ENCODE measurements at regions not wholly inside any gene's neighbourhood (a gene's known extent, or its start where the extent isn't known, plus 50 kb on each side); places are given as distances from the start of the nearest gene placed in this dataset.

- TF ChIP-seq REST (IDR thresholded peaks at IDR 0.05; ENCODE audit: low read depth, low read length) (no peak), POLR2A (IDR thresholded peaks at IDR 0.05; ENCODE audit: low read depth, low read length) (no peak), NR2C2 (IDR thresholded peaks at IDR 0.05; ENCODE audit: borderline replicate concordance, control insufficient read depth, insufficient read length, low read depth) (no peak), SUPT20H (IDR thresholded peaks at IDR 0.05; ENCODE audit: borderline replicate concordance, control insufficient read depth, low read depth, low read length) (no peak), CTCF (IDR thresholded peaks at IDR 0.05 in 2 of 3, conservative IDR thresholded peaks at IDR 0.05 in 1 of 3; ENCODE audit: control insufficient read depth in 2 of 3, extremely low read depth in 1 of 3, insufficient read depth in 1 of 3, low read depth in 3 of 3, low read length in 3 of 3) (no peak), SMC3 (IDR thresholded peaks at IDR 0.05; ENCODE audit: borderline replicate concordance, low read length) (no peak), RCOR1 (conservative IDR thresholded peaks at IDR 0.05; ENCODE audit: low read depth, low read length) (no peak), SKIL (IDR thresholded peaks at IDR 0.05; ENCODE audit: low read depth, poor library complexity, severe bottlenecking) (no peak)
These were observed 346.9 kb downstream of the RNF144B start for GRCh38 chr6:18733921-18734550.

All from GM12878 (cell line).